ENCODE measurements at regions not wholly inside any gene's neighbourhood (a gene's known extent, or its start where the extent isn't known, plus 50 kb on each side); places are given as distances from the start of the nearest gene placed in this dataset.
A peak's percentile ranks its signal among the peaks of the same experiment; 100 is the strongest.

DNA sequence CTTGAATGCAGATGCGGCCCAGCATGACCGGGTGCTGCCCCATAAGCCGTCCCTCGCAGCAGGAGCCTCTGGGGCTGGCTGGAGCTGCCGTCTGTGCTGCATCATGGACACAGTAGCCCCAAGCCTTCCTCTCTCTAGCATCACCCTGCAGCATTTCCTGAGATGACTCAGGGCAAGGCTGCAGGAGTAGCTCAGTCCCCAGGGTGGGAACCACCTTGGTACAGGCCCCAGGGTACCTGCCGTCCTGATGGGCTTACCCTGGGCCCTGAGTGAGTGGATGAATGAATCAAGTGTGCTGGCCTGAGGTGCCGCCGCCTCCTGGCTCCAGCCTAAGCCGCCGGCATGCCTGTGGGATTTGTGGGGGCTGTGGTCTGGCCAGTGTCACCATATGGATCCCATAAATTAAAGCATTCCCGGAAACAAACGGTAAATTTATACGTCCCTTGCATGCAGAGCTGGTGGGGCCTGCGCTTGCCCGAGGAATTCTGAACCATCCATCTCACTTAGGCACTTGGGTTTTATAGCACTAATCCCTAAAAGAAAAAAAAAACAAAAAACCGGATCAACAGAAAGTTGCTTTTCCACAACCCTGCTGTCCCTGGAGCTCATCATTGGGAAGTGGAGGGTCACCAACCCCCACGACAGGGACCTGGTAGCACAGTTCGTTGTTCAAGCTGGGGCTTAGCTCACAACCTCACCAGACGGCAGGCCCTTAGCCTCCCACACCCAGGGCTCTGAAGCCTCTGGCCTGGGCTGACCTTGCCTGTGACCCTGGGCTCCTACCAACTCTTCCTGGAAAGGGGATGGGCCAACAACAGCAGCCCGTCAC is 242.6 kb upstream of the CIBAR2 start:
- Histone ChIP-seq H3K4me3 (no peak overlapping the region), H4K20me1 (ENCODE audit: insufficient read depth, poor library complexity, severe bottlenecking) (no peaks in the 10 kb centered on the region), H3K4me2 (peak overlapping the region; percentile 51), H3K36me3 (replicated peaks; ENCODE audit: insufficient read depth, low read depth) (no peaks in the 10 kb centered on the region), H3K27me3 (no peaks in the 10 kb centered on the region), H3K9me2 (replicated peaks; ENCODE audit: insufficient read depth) (no peaks in the 10 kb centered on the region), H3K4me1 (ENCODE audit: insufficient read depth) (peaks cover 71% of the 10 kb centered on the region), H3K79me2 (peaks cover 14% of the 10 kb centered on the region), H3K27ac (peak overlapping the region; percentile 98), H2AFZ (no peak overlapping the region), H3K9me3 (ENCODE audit: low read depth) (no peaks in the 10 kb centered on the region)
- TF ChIP-seq, protein P1, sequence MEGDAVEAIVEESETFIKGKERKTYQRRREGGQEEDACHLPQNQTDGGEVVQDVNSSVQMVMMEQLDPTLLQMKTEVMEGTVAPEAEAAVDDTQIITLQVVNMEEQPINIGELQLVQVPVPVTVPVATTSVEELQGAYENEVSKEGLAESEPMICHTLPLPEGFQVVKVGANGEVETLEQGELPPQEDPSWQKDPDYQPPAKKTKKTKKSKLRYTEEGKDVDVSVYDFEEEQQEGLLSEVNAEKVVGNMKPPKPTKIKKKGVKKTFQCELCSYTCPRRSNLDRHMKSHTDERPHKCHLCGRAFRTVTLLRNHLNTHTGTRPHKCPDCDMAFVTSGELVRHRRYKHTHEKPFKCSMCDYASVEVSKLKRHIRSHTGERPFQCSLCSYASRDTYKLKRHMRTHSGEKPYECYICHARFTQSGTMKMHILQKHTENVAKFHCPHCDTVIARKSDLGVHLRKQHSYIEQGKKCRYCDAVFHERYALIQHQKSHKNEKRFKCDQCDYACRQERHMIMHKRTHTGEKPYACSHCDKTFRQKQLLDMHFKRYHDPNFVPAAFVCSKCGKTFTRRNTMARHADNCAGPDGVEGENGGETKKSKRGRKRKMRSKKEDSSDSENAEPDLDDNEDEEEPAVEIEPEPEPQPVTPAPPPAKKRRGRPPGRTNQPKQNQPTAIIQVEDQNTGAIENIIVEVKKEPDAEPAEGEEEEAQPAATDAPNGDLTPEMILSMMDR (IDR thresholded peaks at IDR 0.05; ENCODE audit: poor library complexity) = no peak
- 41% methylated on average over 20 of the region's 20 CpGs for WGBS (ENCODE audit: low lambda C conversion rate, missing lambda C conversion rate)
- peak; percentile 64 for DNase-seq (ENCODE audit: low spot score)

DNA sequence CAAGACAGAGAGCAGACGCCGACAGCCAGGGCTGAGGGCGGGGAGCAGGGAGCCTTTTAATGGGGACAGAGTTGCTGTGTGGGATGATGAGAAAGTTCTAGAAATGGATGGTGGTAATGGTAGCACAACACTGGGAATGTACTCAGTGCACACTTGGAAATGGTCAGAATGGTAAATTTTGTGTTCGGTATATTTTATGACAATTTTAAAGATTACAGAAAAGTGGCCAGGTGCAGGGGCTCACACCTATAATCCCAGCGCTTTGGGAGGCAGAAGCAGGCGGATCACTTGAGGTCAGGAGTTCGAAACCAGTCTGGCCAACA is 243.2 kb upstream of the CIBAR2 start:
- TF ChIP-seq, protein P1 (IDR thresholded peaks at IDR 0.05; ENCODE audit: poor library complexity) = no peak
- TF ChIP-seq EZH2phosphoT487 (IDR thresholded peaks at IDR 0.05; ENCODE audit: low read depth, severe bottlenecking, unreplicated experiment) (no peak), EZH2 (IDR thresholded peaks at IDR 0.05; ENCODE audit: borderline replicate concordance) (no peak)
- no peak for DNase-seq (ENCODE audit: low spot score)
- peaks cover 12% of the 10 kb centered on the region for H3K79me2 ChIP-seq
- H3K4me2 ChIP-seq = peak overlapping the region; percentile 51
- peak overlapping the region; percentile 98 for H3K27ac ChIP-seq
- H3K4me1 ChIP-seq (ENCODE audit: insufficient read depth) = peaks cover 71% of the 10 kb centered on the region
- H3K4me3 ChIP-seq = no peak overlapping the region
- H3K27me3 ChIP-seq = no peaks in the 10 kb centered on the region
- no peaks in the 10 kb centered on the region for H3K9me3 ChIP-seq (ENCODE audit: low read depth)
- H4K20me1 ChIP-seq (ENCODE audit: insufficient read depth, poor library complexity, severe bottlenecking) = no peaks in the 10 kb centered on the region
- H2AFZ ChIP-seq = no peak overlapping the region
- H3K9me2 ChIP-seq (replicated peaks; ENCODE audit: insufficient read depth) = no peaks in the 10 kb centered on the region
- 64% methylated on average over 7 of the region's 7 CpGs for WGBS (ENCODE audit: low lambda C conversion rate, missing lambda C conversion rate)
- H3K36me3 ChIP-seq (replicated peaks; ENCODE audit: insufficient read depth, low read depth) = no peaks in the 10 kb centered on the region

DNA sequence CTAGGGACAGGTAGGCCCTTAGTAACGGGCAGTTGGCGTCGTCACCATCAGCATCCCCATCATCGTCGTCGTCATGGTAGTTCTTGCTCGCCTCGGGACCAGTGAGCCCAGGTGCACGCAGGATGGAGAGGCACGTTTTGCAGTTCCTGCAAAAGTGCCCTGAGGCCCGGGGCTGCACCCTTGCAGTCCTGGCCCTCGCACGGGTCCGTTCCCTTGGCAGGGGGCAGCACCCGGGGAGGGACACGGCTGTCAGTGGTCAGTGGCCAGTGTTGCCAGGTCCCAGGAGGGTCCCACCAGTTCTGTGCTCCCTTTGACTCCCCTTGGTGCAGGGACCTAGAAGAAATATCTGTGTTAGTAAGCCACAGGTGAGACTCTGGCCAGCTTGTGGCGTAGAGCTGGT is 243.9 kb upstream of the CIBAR2 start:
- Histone ChIP-seq H3K36me3 (replicated peaks; ENCODE audit: insufficient read depth, low read depth) (no peaks in the 10 kb centered on the region), H3K4me2 (no peak overlapping the region), H3K9me3 (ENCODE audit: low read depth) (no peaks in the 10 kb centered on the region), H3K27me3 (no peaks in the 10 kb centered on the region), H3K9me2 (replicated peaks; ENCODE audit: insufficient read depth) (no peaks in the 10 kb centered on the region), H4K20me1 (ENCODE audit: insufficient read depth, poor library complexity, severe bottlenecking) (no peaks in the 10 kb centered on the region), H3K79me2 (peaks cover 12% of the 10 kb centered on the region), H3K27ac (peak overlapping the region; percentile 98), H3K4me1 (ENCODE audit: insufficient read depth) (peaks cover 72% of the 10 kb centered on the region), H3K4me3 (no peak overlapping the region), H2AFZ (no peak overlapping the region)
- 95% methylated on average over 17 of the region's 17 CpGs for WGBS (ENCODE audit: low lambda C conversion rate, missing lambda C conversion rate)
- DNase-seq (ENCODE audit: low spot score) = no peak
- TF ChIP-seq EZH2phosphoT487 (IDR thresholded peaks at IDR 0.05; ENCODE audit: low read depth, severe bottlenecking, unreplicated experiment) (no peak), EZH2 (IDR thresholded peaks at IDR 0.05; ENCODE audit: borderline replicate concordance) (no peak)
- TF ChIP-seq, protein P1 (IDR thresholded peaks at IDR 0.05; ENCODE audit: poor library complexity) = no peak

Data from hepatocyte (in vitro differentiated cells).